ENCODE measurements at regions not wholly inside any gene's neighbourhood (a gene's known extent, or its start where the extent isn't known, plus 50 kb on each side); places are given as distances from the start of the nearest gene placed in this dataset.

DNA sequence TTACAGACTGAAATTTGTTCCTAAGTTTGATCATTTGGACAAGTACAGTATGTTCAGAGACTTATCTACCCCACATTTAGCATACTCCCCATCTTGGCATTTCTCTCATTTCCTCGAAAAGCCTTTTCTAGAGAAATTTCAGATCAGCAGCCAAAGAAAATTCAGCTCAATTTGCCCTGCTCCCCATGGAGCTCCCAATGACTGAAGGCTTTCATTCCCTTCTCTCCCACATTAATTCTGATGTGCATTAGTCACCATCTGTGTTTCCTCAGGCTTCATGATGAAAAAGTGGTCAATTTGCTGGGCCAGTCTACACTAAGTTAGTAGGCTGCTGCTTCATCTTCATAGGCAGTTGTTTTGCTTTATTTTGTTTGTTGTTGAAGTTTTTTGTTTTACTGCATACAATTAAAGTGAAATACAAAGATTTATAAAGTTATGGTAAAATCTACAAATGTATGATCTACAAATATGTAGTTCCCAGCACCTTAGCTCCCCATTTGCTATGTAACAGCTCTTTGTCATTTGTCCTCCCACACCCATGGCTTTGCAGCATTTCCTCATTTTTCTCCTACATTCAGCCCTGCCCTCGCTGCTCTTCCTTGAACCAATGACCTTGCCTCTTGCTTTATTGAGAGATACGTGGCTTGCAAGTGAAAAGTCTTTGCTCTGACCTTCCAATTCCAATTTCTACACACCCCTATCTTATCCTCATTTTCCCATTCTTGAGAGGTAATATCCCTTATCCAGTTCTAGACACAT is 193.9 kb downstream of the ANAPC10 start:
- DNase-seq (ENCODE audit: low spot score), result no peak

DNA sequence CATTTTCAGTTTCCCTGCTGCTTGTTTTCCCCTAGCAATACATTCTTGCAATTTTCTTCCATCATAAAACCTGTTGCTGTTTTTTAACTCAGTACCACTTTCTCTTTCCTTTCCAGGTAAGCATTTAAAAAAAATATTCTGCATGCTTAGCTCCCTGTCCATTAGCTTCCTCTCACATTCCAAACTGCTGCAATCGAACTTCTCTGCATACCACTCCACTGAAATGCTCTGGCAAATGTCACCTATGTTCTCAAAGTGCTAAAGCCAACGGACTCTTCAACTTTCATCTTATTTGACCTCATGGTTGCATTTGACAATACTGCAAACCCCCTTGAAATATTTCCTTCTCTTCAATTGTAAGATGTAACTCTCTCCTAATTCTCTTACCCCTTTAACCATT is 192.7 kb downstream of the ANAPC10 start:
- DNase-seq (ENCODE audit: low spot score), result no peak

DNA sequence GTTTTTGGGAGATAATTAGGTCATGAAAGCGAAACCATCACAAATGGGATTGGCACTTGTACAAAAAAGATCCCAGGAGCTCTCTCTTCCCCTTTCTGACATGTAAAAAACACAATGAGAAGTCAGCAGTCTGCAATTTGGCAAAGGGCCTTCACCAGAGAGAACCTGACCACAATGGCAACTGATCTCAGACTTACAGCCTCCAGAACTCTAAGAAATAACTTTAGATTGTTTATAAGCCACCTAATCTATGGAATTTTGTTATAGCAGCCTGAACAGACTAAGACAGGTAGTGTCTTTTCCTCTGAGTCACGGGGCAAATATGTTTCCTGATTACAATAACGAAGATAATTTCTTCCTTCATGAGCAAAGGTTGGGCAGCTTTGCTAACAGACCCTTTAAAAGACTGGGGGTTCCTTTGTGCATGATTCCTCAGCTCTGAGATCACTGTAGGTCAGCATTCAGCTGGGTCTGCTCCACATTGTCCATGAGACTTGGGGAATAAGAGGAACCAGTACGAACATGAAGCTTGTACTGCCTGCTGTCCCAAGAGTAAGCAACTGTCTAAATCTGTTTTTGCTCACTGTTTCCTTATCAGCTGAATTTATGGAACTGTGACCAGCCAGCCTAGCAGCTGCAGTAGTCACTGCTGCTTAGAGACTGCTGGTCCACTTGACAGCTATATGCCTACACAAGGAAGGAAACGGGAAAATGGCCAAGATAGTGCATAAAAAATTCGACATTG is 191.6 kb downstream of the ANAPC10 start:
- peak; percentile 7 for DNase-seq (ENCODE audit: low spot score)

- DNase-seq (ENCODE audit: low spot score), result no peak
Observed at GRCh38 chr4:144910723-144911122, 187.3 kb downstream of the ANAPC10 start.
